ENCODE measurements at regions not wholly inside any gene's neighbourhood (a gene's known extent, or its start where the extent isn't known, plus 50 kb on each side); places are given as distances from the start of the nearest gene placed in this dataset.
A peak's percentile ranks its signal among the peaks of the same experiment; 100 is the strongest.

GRCh38 chr2:230661072-230661957, 51.3 kb upstream of the CAB39 start:
- Mint-ChIP-seq H3K27ac (peak overlapping the region; percentile 79 to 89), H3K36me3 (no peaks in the 10 kb centered on the region), H3K27me3 (ENCODE audit: low read depth in 2 of 2) (no peaks in the 10 kb centered on the region), H3K4me1 (peaks cover 67 to 79% of the 10 kb centered on the region in 2 donors), H3K4me3 (peak overlapping the region; percentile 75), H3K9me3 (no peaks in the 10 kb centered on the region)
- Histone ChIP-seq H3K9me3 (ENCODE audit: control insufficient read depth, insufficient read depth, low read length) (no peaks in the 10 kb centered on the region), H3K4me3 (ENCODE audit: low read length) (no peak overlapping the region), H3K27me3 (ENCODE audit: control insufficient read depth, insufficient read depth, low read length) (no peaks in the 10 kb centered on the region), H3K27ac (ENCODE audit: low read length) (peak overlapping the region; percentile 0), H3K4me1 (ENCODE audit: control insufficient read depth, insufficient read depth, low read length) (peaks cover 90% of the 10 kb centered on the region), H3K36me3 (ENCODE audit: control insufficient read depth, insufficient read depth, low read length) (no peaks in the 10 kb centered on the region)
- no peak for TF ChIP-seq CTCF (IDR thresholded peaks at IDR 0.05)
- intact Hi-C loops (cut with micrococcal nuclease): loop anchor here (2.0 to 5.0 kb wide), 2 partner anchors 51 to 136 kb away; partner anchors contain the start of gene CAB39
- 37% methylated on average over 8 of the region's 8 CpGs for WGBS (ENCODE audit: insufficient coverage)
- ATAC-seq: peak; percentile 36 to 46 (median 39)
- peak in 1 of 2 donors; percentile 74 for DNase-seq
